Large intestine (tissue), 3 donors: ENCODE measurements at regions not wholly inside any gene's neighbourhood (a gene's known extent, or its start where the extent isn't known, plus 50 kb on each side); places are given as distances from the start of the nearest gene placed in this dataset.

ENCODE experiments used
- DNase-seq, 2 donors: peaks; one replicate each; pipeline versions ENCODE4 v3.0.0 to v3.0.0-alpha.2; 2013
- H3K27ac ChIP-seq: one replicate; pipeline ENCODE4 v1.5.1; 2013; ENCODE audit warnings: low read length
- H3K27me3 ChIP-seq: 2 replicates; pipeline ENCODE4 v1.6.1; 2013; ENCODE audit warnings: low read length; ENCODE audit not compliant: control insufficient read depth, insufficient read depth
- H3K36me3 ChIP-seq: 2 replicates; pipeline ENCODE4 v1.6.1; 2013; ENCODE audit warnings: low read length; ENCODE audit not compliant: control insufficient read depth, insufficient read depth
- H3K4me1 ChIP-seq: one replicate; pipeline ENCODE4 v1.6.1; 2013; ENCODE audit warnings: low read length; ENCODE audit not compliant: control insufficient read depth, insufficient read depth
- H3K4me3 ChIP-seq: one replicate; pipeline ENCODE4 v1.5.1; 2013; ENCODE audit warnings: low read length
- H3K9me3 ChIP-seq: one replicate; pipeline ENCODE4 v1.6.1; 2013; ENCODE audit warnings: mild to moderate bottlenecking, low read depth, low read length, moderate library complexity; ENCODE audit not compliant: control insufficient read depth
- WGBS: methylation state at CpG from one replicate; pipeline ENCODE4 v1.1.5; 2013; ENCODE audit warnings: low lambda C conversion rate; ENCODE audit not compliant: insufficient coverage; 5-methylcytosine and 5-hydroxymethylcytosine counted together

GRCh38 chr1:115555446-115555845 is 86.3 kb upstream of the VANGL1 start:
- WGBS: 0% methylated on average over 1 of the region's 2 CpGs

GRCh38 chr1:115547696-115548095 is 94.1 kb upstream of the VANGL1 start:
- H3K36me3 ChIP-seq: no peaks in the 10 kb centered on the region
- H3K27me3 ChIP-seq: no peaks in the 10 kb centered on the region
- no peak overlapping the region for H3K4me3 ChIP-seq
- H3K27ac ChIP-seq: no peak overlapping the region
- no peak for DNase-seq
- H3K4me1 ChIP-seq: peaks cover 6% of the 10 kb centered on the region
- H3K9me3 ChIP-seq: no peaks in the 10 kb centered on the region
- no CpG with 5 or more reads among the region's 6 CpGs for WGBS

More at GRCh38 chr1:115555446-115555845, 86.3 kb upstream of the VANGL1 start:
- Histone ChIP-seq H3K9me3 (no peaks in the 10 kb centered on the region), H3K36me3 (no peaks in the 10 kb centered on the region), H3K27ac (no peak overlapping the region), H3K4me3 (no peak overlapping the region), H3K4me1 (no peaks in the 10 kb centered on the region), H3K27me3 (peaks cover 4% of the 10 kb centered on the region)
- no peak for DNase-seq

DNA sequence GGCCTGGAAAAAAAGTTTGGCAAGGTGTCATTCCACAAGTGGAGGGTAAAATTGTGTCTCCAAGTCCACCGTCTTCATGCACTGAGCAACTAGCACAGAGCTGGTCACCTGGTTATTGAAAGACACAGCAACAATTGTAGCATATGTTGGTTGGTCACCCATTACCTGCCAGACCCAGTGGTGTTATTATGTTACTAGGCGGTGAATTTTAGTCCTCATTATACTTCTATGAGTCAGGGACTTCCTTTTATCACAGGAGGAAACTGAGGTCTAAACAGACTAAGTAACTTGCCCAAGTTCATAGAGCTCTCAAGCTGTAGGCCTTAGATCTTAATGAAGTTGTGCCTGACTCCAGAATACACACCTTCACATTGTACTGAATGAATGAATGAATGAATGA is 94.9 kb upstream of the VANGL1 start:
- Histone ChIP-seq H3K27ac (no peak overlapping the region), H3K4me3 (no peak overlapping the region), H3K36me3 (no peaks in the 10 kb centered on the region), H3K27me3 (no peaks in the 10 kb centered on the region), H3K9me3 (no peaks in the 10 kb centered on the region), H3K4me1 (peaks cover 6% of the 10 kb centered on the region)
- no CpG with 5 or more reads among the region's 2 CpGs for WGBS
- no peak for DNase-seq

GRCh38 chr1:115545791-115546733 is 95.7 kb upstream of the VANGL1 start:
- WGBS: 40% methylated on average over 1 of the region's 9 CpGs
- Histone ChIP-seq H3K4me1 (peaks cover 6% of the 10 kb centered on the region), H3K9me3 (no peaks in the 10 kb centered on the region), H3K36me3 (no peaks in the 10 kb centered on the region), H3K27ac (peak overlapping the region; percentile 15), H3K27me3 (no peaks in the 10 kb centered on the region), H3K4me3 (no peak overlapping the region)
- DNase-seq: peak; percentile 81 to 87

GRCh38 chr1:115545096-115545720 is 96.6 kb upstream of the VANGL1 start:
- no peaks in the 10 kb centered on the region for H3K36me3 ChIP-seq
- peaks cover 6% of the 10 kb centered on the region for H3K4me1 ChIP-seq
- WGBS: 83% methylated on average over 1 of the region's 15 CpGs
- H3K9me3 ChIP-seq: no peaks in the 10 kb centered on the region
- no peaks in the 10 kb centered on the region for H3K27me3 ChIP-seq
- DNase-seq: no peak
- H3K27ac ChIP-seq: no peak overlapping the region
- no peak overlapping the region for H3K4me3 ChIP-seq

GRCh38 chr1:115544131-115544530 is 97.6 kb upstream of the VANGL1 start:
- no peaks in the 10 kb centered on the region for H3K9me3 ChIP-seq
- H3K27ac ChIP-seq: no peak overlapping the region
- DNase-seq: no peak
- H3K4me3 ChIP-seq: no peak overlapping the region
- H3K27me3 ChIP-seq: no peaks in the 10 kb centered on the region
- 43% methylated on average over 1 of the region's 4 CpGs for WGBS
- H3K36me3 ChIP-seq: no peaks in the 10 kb centered on the region
- H3K4me1 ChIP-seq: peaks cover 6% of the 10 kb centered on the region

DNA sequence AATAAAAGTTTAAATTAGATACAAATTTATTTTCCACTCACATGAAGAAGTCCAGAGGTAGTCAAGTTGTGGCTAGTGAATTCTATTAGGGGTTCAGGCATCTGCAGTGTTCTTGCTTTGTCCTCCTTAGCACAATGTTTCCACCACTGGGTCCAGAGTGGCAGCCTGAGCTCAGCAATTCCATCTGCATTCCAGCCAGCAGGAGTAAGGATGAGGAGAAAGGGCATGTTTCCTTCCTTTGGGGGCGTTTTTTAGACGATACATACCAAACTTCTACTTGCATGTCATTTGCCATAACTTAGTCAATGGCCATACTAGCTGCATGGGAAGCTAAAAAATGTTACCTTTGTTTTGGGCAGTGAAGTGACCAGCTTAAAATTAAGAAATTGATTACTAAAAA is 98.5 kb upstream of the VANGL1 start:
- Histone ChIP-seq H3K36me3 (no peaks in the 10 kb centered on the region), H3K27ac (no peak overlapping the region), H3K4me3 (no peak overlapping the region), H3K27me3 (no peaks in the 10 kb centered on the region), H3K9me3 (no peaks in the 10 kb centered on the region), H3K4me1 (peaks cover 6% of the 10 kb centered on the region)
- 90% methylated on average over 2 of the region's 2 CpGs for WGBS
- DNase-seq: no peak

DNA sequence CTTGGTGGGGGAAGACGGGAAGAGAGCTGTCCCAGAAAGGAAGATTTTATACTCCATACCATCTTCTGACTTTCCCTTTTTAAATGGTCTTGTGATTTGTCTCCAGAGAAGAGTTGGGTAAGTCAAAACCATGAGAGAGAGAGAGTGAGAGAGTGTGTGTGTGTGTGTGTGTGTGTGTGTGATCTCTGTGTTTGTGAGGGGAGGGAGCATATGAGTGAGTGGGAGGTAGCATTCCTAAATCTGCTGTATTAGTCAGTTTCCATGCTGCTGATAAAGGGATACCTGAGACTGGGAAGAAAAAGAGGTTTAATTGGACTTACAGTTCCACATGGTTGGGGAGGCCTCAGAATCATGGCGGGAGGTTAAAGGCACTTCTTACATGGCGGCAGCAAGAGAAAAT is 102.0 kb upstream of the VANGL1 start:
- no peak overlapping the region for H3K4me3 ChIP-seq

GRCh38 chr1:115539061-115539460 is 102.7 kb upstream of the VANGL1 start:
- no peak overlapping the region for H3K27ac ChIP-seq
- H3K4me1 ChIP-seq: no peaks in the 10 kb centered on the region
- H3K9me3 ChIP-seq: peaks cover 3% of the 10 kb centered on the region
- no peaks in the 10 kb centered on the region for H3K36me3 ChIP-seq
- WGBS: 100% methylated on average over 1 of the region's 7 CpGs
- H3K4me3 ChIP-seq: no peak overlapping the region
- no peak for DNase-seq
- no peaks in the 10 kb centered on the region for H3K27me3 ChIP-seq

More for the DNA sequence above, 102.0 kb upstream of the VANGL1 start:
- H3K4me1 ChIP-seq: no peaks in the 10 kb centered on the region
- H3K36me3 ChIP-seq: no peaks in the 10 kb centered on the region
- no peak for DNase-seq
- H3K27me3 ChIP-seq: no peaks in the 10 kb centered on the region
- H3K27ac ChIP-seq: no peak overlapping the region
- H3K9me3 ChIP-seq: peaks cover 3% of the 10 kb centered on the region
- no CpG with 5 or more reads among the region's 3 CpGs for WGBS

DNA sequence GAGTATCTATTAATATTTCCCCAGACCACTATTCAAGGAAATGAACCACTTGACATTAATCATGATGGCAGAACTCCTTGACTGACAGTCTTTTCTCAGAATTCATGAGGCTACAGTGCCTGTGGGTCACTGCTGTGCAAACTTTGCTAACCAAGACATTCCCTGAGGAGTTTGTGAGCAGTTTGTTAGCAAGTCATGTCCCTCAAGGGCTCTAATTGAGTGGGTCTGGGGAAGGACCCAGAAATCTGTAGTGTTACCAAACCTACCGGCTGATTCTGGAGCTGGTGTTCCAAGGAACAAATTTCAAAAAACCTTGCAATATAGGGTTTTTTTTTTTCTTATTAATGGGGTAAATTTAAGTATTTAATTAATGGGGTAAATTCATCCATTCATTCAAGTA is 103.2 kb upstream of the VANGL1 start:
- H3K27me3 ChIP-seq: no peaks in the 10 kb centered on the region
- WGBS: no CpG with 5 or more reads among the region's 1 CpG
- no peak overlapping the region for H3K27ac ChIP-seq
- no peak for DNase-seq
- H3K4me3 ChIP-seq: no peak overlapping the region
- no peaks in the 10 kb centered on the region for H3K4me1 ChIP-seq
- H3K36me3 ChIP-seq: no peaks in the 10 kb centered on the region
- peaks cover 3% of the 10 kb centered on the region for H3K9me3 ChIP-seq
